ENCODE measurements at regions not wholly inside any gene's neighbourhood (a gene's known extent, or its start where the extent isn't known, plus 50 kb on each side); places are given as distances from the start of the nearest gene placed in this dataset.

DNA sequence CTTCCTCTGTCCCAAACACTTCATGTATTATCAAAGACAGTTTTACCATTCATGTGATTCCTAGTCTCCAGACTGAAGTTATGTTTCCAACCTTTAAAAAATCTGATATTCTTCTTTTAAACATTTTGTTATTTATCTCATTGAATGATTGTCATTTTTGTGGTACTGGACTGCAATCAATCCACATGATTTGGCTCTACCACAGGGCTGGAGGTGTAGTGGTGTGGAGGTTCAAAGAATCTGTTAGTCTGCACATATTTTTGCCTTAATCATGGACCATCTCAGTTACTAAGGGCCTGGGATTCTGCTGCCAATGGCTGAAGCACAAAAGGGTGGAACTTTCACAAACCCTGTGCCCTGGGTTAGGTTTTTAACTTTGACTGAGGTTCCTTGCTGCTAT lies 164.1 kb upstream of the JAG1 start (continued):
- TF ChIP-seq, protein P1, sequence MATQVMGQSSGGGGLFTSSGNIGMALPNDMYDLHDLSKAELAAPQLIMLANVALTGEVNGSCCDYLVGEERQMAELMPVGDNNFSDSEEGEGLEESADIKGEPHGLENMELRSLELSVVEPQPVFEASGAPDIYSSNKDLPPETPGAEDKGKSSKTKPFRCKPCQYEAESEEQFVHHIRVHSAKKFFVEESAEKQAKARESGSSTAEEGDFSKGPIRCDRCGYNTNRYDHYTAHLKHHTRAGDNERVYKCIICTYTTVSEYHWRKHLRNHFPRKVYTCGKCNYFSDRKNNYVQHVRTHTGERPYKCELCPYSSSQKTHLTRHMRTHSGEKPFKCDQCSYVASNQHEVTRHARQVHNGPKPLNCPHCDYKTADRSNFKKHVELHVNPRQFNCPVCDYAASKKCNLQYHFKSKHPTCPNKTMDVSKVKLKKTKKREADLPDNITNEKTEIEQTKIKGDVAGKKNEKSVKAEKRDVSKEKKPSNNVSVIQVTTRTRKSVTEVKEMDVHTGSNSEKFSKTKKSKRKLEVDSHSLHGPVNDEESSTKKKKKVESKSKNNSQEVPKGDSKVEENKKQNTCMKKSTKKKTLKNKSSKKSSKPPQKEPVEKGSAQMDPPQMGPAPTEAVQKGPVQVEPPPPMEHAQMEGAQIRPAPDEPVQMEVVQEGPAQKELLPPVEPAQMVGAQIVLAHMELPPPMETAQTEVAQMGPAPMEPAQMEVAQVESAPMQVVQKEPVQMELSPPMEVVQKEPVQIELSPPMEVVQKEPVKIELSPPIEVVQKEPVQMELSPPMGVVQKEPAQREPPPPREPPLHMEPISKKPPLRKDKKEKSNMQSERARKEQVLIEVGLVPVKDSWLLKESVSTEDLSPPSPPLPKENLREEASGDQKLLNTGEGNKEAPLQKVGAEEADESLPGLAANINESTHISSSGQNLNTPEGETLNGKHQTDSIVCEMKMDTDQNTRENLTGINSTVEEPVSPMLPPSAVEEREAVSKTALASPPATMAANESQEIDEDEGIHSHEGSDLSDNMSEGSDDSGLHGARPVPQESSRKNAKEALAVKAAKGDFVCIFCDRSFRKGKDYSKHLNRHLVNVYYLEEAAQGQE (IDR thresholded peaks at IDR 0.05; ENCODE audit: low read depth) = no peak
- no peak for TF ChIP-seq TCF7L2 (IDR thresholded peaks at IDR 0.05; ENCODE audit: borderline replicate concordance, extremely low read depth, insufficient read depth, insufficient read length)
- TF ChIP-seq CBX3 (IDR thresholded peaks at IDR 0.05; ENCODE audit: low read depth) = no peak
- TF ChIP-seq, protein P2, sequence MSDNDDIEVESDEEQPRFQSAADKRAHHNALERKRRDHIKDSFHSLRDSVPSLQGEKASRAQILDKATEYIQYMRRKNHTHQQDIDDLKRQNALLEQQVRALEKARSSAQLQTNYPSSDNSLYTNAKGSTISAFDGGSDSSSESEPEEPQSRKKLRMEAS (IDR thresholded peaks at IDR 0.05) = no peak
- no peak for TF ChIP-seq ZNF274 (IDR thresholded peaks at IDR 0.05; ENCODE audit: low read depth, low read length)

DNA sequence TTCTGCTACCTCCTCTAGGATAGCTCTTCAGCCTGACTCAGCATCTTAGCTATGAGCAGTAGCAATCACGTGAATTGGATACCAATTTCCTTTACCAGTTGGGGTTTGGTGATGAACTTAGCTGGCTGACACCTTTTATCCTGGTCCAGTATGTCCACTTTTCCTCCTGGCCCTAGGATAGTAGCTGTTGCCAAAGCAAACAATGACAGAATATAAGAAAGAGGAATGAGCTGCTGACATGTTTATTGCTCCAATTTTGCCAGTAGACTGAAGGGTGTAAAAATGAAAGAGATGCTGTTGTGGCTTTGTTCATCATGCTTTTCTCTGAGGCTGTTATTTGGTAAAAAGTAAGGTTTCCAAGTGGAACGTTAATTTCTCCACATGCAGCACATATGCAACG lies 168.3 kb upstream of the JAG1 start:
- H3K4me1 ChIP-seq (ENCODE audit: control insufficient read depth in 1 of 2, insufficient read depth in 2 of 2, low read length in 2 of 2) = no peaks in the 10 kb centered on the region
- TF ChIP-seq EGR1 (IDR thresholded peaks at IDR 0.05; ENCODE audit: low read depth) = no peak
- TF ChIP-seq, protein P1 (IDR thresholded peaks at IDR 0.05; ENCODE audit: low read depth) = no peak
- no peak for TF ChIP-seq SIN3A (IDR thresholded peaks at IDR 0.05; ENCODE audit: low read depth)
- no peak for TF ChIP-seq POLR2AphosphoS5 (IDR thresholded peaks at IDR 0.05; ENCODE audit: low read depth, low read length)
- TF ChIP-seq, protein P2 (IDR thresholded peaks at IDR 0.05) = no peak
- H2AFZ ChIP-seq (ENCODE audit: low read depth, low read length, poor library complexity, severe bottlenecking) = no peak overlapping the region
- H3K4me3 ChIP-seq (replicated peaks in 1 of 2; ENCODE audit: low read depth in 1 of 2, low read length in 2 of 2) = no peak overlapping the region
- H3K36me3 ChIP-seq (ENCODE audit: control insufficient read depth in 1 of 2, insufficient read depth in 2 of 2, low read length in 2 of 2) = no peaks in the 10 kb centered on the region
- no peaks in the 10 kb centered on the region for H3K79me2 ChIP-seq (ENCODE audit: insufficient read depth, low read length)
- ChIA-PET CTCF (no interaction called here), POLR2A (no interaction called here), RAD21 (ENCODE audit: low non-redundant PET in 1 of 2, low total read pairs in 2 of 2, uncharacterized antibody in 2 of 2, unreplicated experiment in 2 of 2) (no interaction called here)
- DNase-seq (ENCODE audit: low read depth, low spot score) = no peak
- no peaks in the 10 kb centered on the region for H4K20me1 ChIP-seq (ENCODE audit: insufficient read depth)
- no peaks in the 10 kb centered on the region for H3K9me2 ChIP-seq (ENCODE audit: insufficient read depth)
- intact Hi-C loops (cut with micrococcal nuclease) = no loop called here
- H3K4me2 ChIP-seq (ENCODE audit: low read length) = no peak overlapping the region
- no peak overlapping the region for H3K27ac ChIP-seq (ENCODE audit: low read depth, low read length)
- H3K9me3 ChIP-seq (ENCODE audit: control insufficient read depth in 1 of 2, insufficient read depth in 1 of 2, low read depth in 1 of 2, low read length in 2 of 2) = peaks cover 0 to 7% of the 10 kb centered on the region in 2 experiments; a peak in 2 of 4 replicates
- no TSS peak for BruUV-seq (replicated peaks)
- no peaks in the 10 kb centered on the region for H3K27me3 ChIP-seq (ENCODE audit: insufficient read depth, low read length)
- H3K9ac ChIP-seq (ENCODE audit: low read length) = no peak overlapping the region
- no peak for ATAC-seq
